ENCODE measurements at regions not wholly inside any gene's neighbourhood (a gene's known extent, or its start where the extent isn't known, plus 50 kb on each side); places are given as distances from the start of the nearest gene placed in this dataset.

DNA sequence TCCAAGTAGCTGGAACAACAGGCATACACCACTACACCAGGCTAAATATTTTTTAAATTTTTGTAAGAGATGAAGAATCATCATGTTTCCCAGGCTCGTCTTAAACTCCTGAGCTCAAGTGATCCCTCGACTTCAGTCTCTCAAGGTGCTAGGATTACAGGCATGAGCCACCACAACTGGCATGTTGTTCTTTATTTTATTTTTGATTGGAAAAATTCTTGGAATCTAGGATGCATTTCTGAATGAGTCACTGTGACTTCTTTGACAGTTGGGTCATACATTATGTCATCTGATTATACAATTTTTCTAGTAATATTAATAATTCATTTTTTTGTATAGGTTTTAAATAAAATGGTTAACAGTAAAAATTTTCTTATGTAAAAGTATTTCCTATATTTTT is 870.2 kb downstream of the SI start:
- no peak overlapping the region for H3K4me3 ChIP-seq
- ATAC-seq, result no peak

DNA sequence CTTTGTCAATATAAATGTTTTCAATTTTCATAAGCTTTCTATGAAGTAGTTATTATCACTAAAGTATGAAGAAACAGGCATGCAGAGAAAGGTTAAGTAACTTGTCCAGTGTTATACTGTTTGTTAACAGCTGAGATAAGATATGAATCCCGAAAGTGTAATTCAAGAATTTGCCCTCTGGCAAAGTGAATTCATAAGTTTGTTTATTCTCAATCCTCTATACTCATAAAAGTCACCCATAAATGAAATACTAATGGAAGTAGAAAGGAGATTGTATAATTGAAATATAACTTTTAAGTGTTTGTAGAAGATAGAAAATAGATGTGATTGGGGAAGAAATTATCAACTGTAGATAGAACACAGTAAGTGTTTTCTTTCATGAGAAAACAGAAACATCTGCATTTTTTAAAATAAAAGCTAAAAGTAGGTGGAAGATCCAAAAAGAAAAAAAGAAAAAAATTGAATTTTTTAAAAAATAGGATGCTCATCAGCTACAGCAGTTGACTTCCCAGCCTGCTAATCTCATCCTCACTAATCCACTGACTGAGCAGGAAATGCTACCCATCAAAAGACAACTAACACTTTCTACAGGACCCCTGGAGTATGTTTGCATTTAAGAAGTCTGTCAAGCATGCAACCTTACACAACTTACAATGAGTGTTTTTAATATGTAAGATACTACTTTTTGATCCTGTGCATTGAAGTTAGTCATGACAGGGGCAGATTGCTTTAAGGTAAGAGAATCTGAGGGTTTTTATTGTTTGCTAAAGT is 878.1 kb downstream of the SI start:
- ATAC-seq (no peak), DNase-seq (no peak)
- Histone ChIP-seq H3K36me3 (ENCODE audit: low read depth) (no peaks in the 10 kb centered on the region), H3K9me3 (no peaks in the 10 kb centered on the region), H3K4me3 (no peak overlapping the region), H3K4me1 (ENCODE audit: low read depth) (no peaks in the 10 kb centered on the region)
- intact Hi-C loops (cut with DNase I, micrococcal nuclease), result no loop called here
- TF ChIP-seq, protein P1, sequence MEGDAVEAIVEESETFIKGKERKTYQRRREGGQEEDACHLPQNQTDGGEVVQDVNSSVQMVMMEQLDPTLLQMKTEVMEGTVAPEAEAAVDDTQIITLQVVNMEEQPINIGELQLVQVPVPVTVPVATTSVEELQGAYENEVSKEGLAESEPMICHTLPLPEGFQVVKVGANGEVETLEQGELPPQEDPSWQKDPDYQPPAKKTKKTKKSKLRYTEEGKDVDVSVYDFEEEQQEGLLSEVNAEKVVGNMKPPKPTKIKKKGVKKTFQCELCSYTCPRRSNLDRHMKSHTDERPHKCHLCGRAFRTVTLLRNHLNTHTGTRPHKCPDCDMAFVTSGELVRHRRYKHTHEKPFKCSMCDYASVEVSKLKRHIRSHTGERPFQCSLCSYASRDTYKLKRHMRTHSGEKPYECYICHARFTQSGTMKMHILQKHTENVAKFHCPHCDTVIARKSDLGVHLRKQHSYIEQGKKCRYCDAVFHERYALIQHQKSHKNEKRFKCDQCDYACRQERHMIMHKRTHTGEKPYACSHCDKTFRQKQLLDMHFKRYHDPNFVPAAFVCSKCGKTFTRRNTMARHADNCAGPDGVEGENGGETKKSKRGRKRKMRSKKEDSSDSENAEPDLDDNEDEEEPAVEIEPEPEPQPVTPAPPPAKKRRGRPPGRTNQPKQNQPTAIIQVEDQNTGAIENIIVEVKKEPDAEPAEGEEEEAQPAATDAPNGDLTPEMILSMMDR (IDR thresholded peaks at IDR 0.05), result no peak

More for the DNA sequence above, 870.2 kb downstream of the SI start:
- TF ChIP-seq, protein P1 (IDR thresholded peaks at IDR 0.05), result no peak
- no peaks in the 10 kb centered on the region for H3K9me3 ChIP-seq
- H3K4me1 ChIP-seq (ENCODE audit: low read depth), result no peaks in the 10 kb centered on the region
- DNase-seq, result no peak
- no peaks in the 10 kb centered on the region for H3K36me3 ChIP-seq (ENCODE audit: low read depth)
- intact Hi-C loops (cut with DNase I, micrococcal nuclease), result no loop called here

DNA sequence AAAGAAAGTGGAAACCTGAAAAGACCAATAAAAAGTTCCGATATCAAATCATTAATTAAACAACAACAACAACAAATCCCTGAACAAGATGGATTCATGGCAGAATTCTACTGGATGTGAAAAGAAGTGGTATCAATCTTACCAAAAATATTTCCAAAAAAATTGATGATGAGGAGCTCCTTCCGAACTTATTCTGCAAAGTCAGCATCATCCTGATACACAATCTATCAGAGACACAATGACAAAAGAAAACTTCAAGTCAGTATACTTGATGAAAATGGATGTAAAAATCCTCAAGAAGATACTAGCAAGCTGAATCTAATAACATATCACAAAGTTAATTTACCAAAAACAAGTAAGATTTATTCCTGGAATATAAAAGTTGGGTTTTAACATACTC is 881.8 kb downstream of the SI start:
- intact Hi-C loops (cut with DNase I, micrococcal nuclease), result no loop called here
- DNase-seq, result no peak
- H3K9me3 ChIP-seq, result no peaks in the 10 kb centered on the region
- no peaks in the 10 kb centered on the region for H3K4me1 ChIP-seq (ENCODE audit: low read depth)
- no peak overlapping the region for H3K4me3 ChIP-seq
- ATAC-seq, result no peak
- H3K36me3 ChIP-seq (ENCODE audit: low read depth), result no peaks in the 10 kb centered on the region
- TF ChIP-seq, protein P1 (IDR thresholded peaks at IDR 0.05), result no peak

DNA sequence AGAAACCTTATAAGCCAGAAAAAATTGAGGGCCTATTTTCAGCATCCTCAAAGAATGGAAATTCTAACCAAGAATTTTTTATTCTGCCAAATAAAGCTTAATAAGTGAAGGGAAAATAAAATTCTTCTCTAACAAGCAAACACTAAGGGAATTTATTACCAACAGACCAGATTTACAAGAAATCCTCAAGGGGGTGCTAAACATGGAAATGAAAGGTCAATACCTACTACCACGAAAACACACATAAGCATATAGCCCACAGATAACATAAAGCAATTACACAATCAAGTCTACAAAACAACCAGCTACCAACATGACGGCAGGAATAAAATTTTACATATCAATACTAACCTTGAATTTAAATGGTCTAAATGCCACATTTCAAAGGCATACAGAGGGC is 883.5 kb downstream of the SI start:
- TF ChIP-seq, protein P1 (IDR thresholded peaks at IDR 0.05), result no peak
- intact Hi-C loops (cut with DNase I, micrococcal nuclease), result no loop called here
- DNase-seq (no peak), ATAC-seq (no peak)
- H3K4me3 ChIP-seq, result no peak overlapping the region
- H3K9me3 ChIP-seq, result no peaks in the 10 kb centered on the region
- no peaks in the 10 kb centered on the region for H3K4me1 ChIP-seq (ENCODE audit: low read depth)
- H3K36me3 ChIP-seq (ENCODE audit: low read depth), result no peaks in the 10 kb centered on the region

DNA sequence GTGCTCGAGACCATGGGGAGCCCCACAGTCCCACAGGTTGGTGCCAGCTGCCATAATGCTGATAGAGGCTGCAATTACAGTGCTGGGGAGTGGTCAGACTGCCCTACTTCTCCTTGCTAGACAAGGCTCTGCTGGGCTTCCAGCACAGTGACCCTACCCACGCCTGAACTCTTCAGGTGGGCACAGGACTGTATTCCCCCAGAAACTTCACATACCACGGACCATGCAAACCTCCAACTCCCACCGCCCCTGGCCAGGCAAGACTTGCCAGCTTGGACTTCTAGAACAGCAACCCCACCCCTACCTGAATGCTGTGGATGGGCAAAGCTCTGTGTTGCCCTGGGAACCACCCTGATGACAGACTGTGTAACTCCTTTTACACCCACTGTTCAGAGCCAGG is 885.3 kb downstream of the SI start:
- TF ChIP-seq, protein P1 (IDR thresholded peaks at IDR 0.05), result no peak
- ATAC-seq, result no peak
- Histone ChIP-seq H3K4me1 (ENCODE audit: low read depth) (no peaks in the 10 kb centered on the region), H3K4me3 (no peak overlapping the region), H3K36me3 (ENCODE audit: low read depth) (no peaks in the 10 kb centered on the region), H3K9me3 (no peaks in the 10 kb centered on the region)
- DNase-seq, result no peak
- intact Hi-C loops (cut with DNase I, micrococcal nuclease), result no loop called here
